Esophagus muscularis mucosa (tissue), 4 donors: ENCODE measurements at regions not wholly inside any gene's neighbourhood (a gene's known extent, or its start where the extent isn't known, plus 50 kb on each side); places are given as distances from the start of the nearest gene placed in this dataset.

Experiments
- DNase-seq: peaks from one replicate; pipeline ENCODE4 v3.0.0-alpha.2; 2017; ENCODE audit errors: extremely low spot score
- H3K27ac ChIP-seq, 4 donors: fragments of 200-600 bp; sonication (generic); replicated peaks in 1 of 4; 1 replicate in 3 of 4; 2 replicates in 1 of 4; pipeline ENCODE4 v1.5.1; 2016 to 2019; ENCODE audit warnings: mild to moderate bottlenecking in 1 of 4
- H3K27me3 ChIP-seq, 4 donors: fragments of 200-600 bp; sonication (generic); one replicate each; pipeline versions ENCODE4 v1.5.1 to v1.6.0; 2016 to 2019
- H3K36me3 ChIP-seq, 4 donors: fragments of 200-600 bp; sonication (generic); one replicate each; pipeline ENCODE4 v1.5.1; 2016 to 2019
- H3K4me1 ChIP-seq, 4 donors: fragments of 200-600 bp; sonication (generic); one replicate each; pipeline ENCODE4 v1.5.1; 2016 to 2019
- H3K4me3 ChIP-seq, 4 donors: fragments of 200-600 bp; sonication (generic); 1 replicate in 2 of 4; 2 replicates in 2 of 4; pipeline ENCODE4 v1.5.1; 2016 to 2019; ENCODE audit warnings: mild to moderate bottlenecking in 4 of 4, moderate library complexity in 1 of 4
- H3K9me3 ChIP-seq, 4 donors: fragments of 200-600 bp; sonication (generic); 1 replicate in 3 of 4; 2 replicates in 1 of 4; pipeline ENCODE4 v1.5.1; 2016 to 2019
- EP300 ChIP-seq: sonication (generic); formaldehyde crosslinking; IDR thresholded peaks from one replicate; pipeline ENCODE4 v1.6.1; 2017; ENCODE audit warnings: antibody characterized with exemption
- POLR2A ChIP-seq: fragments of 450-650 bp; IDR thresholded peaks from one replicate; pipeline ENCODE4 v1.6.1; 2017; ENCODE audit warnings: antibody characterized with exemption, moderate library complexity, mild to moderate bottlenecking, low read depth
- POLR2AphosphoS5 ChIP-seq, 2 donors: sonication (generic); formaldehyde crosslinking; IDR thresholded peaks; one replicate each; pipeline ENCODE4 v1.6.1; 2017; ENCODE audit warnings: antibody characterized with exemption in 2 of 2
- WGBS: methylation state at CpG from one replicate; pipeline ENCODE4 v1.1.5; 2018; 5-methylcytosine and 5-hydroxymethylcytosine counted together
- intact Hi-C: fragments of 100-400 bp; cut with DNase I; formaldehyde crosslinking; loops from one replicate; pipeline ENCODE4 v1.15.1; 2023
- TF ChIP-seq, protein P1 (sequence below), 3 experiments: fragments of 200-600 bp in 2 of 3; fragments of 450-650 bp in 1 of 3; sonication (generic) in 2 of 3; IDR thresholded peaks; one replicate each; pipeline ENCODE4 v1.5.1; 2017 to 2019; ENCODE audit warnings: antibody characterized with exemption in 3 of 3, mild to moderate bottlenecking in 2 of 3, moderate library complexity in 1 of 3

DNA sequence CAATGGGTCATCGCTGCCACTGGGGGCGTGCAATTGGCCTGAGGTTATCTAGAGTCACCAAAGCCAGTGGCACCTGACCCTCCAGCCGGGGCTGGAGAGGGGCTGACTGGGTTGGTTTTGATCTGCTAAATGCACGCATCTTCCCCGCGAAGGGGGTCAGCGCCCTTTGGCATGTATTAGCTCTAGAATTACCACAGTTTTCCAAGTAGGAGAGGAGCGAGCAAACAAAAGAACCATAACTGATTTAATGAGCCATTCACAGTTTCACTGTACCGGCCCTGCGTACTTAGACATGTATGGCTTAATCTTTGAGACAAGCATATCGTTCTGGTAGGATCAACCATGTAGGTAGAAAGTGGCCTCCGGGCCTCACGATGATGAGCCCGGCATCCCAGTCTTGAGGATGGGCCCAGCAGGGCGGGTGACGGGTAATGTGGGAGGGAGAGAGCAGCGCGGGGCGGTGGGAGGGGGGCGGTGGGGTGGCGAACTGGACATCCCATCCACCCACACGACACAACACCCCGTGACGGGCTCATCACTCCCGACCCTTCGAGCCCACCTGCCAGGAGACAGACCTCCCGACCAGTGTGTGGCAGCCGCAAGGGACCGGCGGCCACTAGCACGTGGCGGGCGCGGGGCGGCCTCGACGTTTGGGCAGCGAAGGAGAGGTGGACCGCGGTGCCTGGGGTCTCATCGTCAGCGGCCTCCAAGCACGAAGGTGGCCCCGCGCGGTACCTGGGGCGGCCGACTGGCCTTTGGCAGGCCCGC is 1957.5 kb upstream of the DEFB115 start:
- H3K27me3 ChIP-seq: peaks cover 0 to 27% (median 0%) of the 10 kb centered on the region in 4 donors
- no peak overlapping the region for H3K4me3 ChIP-seq
- TF ChIP-seq EP300 (no peak), POLR2A (no peak), POLR2AphosphoS5 (IDR thresholded peaks at IDR 0.05) (no peak)
- TF ChIP-seq, protein P1, sequence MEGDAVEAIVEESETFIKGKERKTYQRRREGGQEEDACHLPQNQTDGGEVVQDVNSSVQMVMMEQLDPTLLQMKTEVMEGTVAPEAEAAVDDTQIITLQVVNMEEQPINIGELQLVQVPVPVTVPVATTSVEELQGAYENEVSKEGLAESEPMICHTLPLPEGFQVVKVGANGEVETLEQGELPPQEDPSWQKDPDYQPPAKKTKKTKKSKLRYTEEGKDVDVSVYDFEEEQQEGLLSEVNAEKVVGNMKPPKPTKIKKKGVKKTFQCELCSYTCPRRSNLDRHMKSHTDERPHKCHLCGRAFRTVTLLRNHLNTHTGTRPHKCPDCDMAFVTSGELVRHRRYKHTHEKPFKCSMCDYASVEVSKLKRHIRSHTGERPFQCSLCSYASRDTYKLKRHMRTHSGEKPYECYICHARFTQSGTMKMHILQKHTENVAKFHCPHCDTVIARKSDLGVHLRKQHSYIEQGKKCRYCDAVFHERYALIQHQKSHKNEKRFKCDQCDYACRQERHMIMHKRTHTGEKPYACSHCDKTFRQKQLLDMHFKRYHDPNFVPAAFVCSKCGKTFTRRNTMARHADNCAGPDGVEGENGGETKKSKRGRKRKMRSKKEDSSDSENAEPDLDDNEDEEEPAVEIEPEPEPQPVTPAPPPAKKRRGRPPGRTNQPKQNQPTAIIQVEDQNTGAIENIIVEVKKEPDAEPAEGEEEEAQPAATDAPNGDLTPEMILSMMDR (IDR thresholded peaks at IDR 0.05): no peak
- intact Hi-C loops: no loop called here
- 82% methylated on average over 42 of the region's 49 CpGs for WGBS
- no peak overlapping the region for H3K27ac ChIP-seq
- H3K4me1 ChIP-seq: no peaks in the 10 kb centered on the region
- DNase-seq: peak; percentile 91
- no peaks in the 10 kb centered on the region for H3K36me3 ChIP-seq
- peaks cover 0 to 38% (median 21%) of the 10 kb centered on the region in 4 donors for H3K9me3 ChIP-seq

DNA sequence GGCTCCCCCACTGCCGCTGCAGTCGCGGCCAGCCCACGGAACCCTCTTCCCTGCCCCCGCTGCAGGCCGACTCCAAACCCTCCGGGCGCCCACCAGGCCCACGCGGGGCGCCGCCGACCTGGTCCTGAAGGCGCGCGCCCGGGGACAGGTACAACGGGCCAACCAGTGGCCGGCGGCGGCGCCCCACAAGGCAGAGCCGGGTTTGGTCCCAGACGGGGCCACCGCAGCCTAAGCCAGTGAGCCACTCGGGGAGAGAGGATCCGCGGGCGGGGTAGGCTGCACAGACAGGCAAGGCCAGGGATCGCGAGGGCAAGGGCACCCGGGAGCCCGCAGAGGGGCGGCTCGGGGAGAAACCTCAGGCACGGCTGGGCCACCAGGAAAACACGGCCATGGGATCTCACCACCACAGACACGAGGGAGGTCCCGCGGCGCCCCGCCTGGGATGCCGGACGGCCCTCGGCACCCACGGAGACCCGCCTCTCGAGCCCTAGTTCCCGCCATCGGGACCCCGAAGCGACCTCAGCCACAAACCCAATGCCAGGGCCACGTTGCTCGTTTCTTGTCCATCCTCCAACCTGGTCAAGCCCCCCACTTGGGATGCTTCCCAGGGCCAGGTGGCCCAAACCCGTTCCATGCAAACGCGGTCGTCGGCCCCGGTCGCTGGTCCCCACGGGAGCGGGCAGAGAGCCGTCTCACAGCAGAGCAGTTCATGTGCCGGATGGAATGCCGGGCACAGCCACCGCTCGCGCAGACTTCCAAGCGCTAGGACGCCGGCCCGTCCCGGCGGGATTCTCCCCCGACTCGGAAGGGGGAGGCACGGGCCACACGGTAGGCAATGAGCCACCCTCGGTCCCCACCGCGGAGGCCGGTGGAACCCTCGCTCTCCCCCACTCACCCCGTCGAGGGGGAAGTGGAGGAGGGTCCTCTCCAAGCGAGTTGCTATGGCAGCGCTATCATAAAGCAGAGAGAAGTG is 1956.6 kb upstream of the DEFB115 start:
- Histone ChIP-seq H3K4me3 (no peak overlapping the region), H3K36me3 (no peaks in the 10 kb centered on the region), H3K4me1 (no peaks in the 10 kb centered on the region), H3K9me3 (peaks cover 0 to 38% (median 21%) of the 10 kb centered on the region in 4 donors), H3K27me3 (peaks cover 0 to 27% (median 0%) of the 10 kb centered on the region in 4 donors), H3K27ac (no peak overlapping the region)
- TF ChIP-seq, protein P1 (IDR thresholded peaks at IDR 0.05): no peak
- TF ChIP-seq POLR2A: no peak
- TF ChIP-seq EP300: no peak
- TF ChIP-seq POLR2AphosphoS5 (IDR thresholded peaks at IDR 0.05): no peak
- intact Hi-C loops: no loop called here
- DNase-seq: peak; percentile 89
- 86% methylated on average over 85 of the region's 88 CpGs for WGBS

DNA sequence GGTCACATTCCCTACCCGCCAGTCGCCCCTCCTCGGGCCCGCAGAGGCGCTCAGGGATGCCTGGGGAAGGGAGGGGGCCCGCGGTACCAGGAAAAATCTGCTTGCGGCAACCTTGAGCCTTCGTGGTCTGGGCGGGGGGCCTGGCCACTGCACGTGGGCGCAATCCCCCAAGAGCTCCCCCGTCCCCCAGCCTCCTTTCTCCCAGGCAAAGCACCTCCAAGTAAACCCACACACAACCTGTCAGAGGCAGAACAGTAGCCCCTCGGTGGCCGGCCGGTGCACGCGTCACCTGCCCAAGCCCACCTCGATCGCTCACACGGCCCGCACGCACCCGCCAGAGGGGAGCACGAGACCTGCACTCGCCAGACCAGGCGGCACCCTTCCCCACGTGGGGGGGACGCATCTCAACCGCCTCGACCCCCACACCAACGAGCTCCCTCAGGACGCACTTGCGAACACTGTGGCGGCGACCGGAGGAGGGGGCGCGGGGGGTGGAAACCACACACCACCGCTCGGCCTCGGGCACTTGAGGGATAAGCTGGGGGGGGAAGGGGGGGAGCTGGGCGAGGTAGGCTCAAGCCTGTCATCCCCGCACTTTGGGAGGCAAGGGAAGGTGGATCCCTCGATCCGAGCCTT is 1955.7 kb upstream of the DEFB115 start:
- H3K36me3 ChIP-seq: no peaks in the 10 kb centered on the region
- no peak overlapping the region for H3K27ac ChIP-seq
- H3K27me3 ChIP-seq: peaks cover 0 to 32% (median 0%) of the 10 kb centered on the region in 4 donors
- no peak overlapping the region for H3K4me3 ChIP-seq
- TF ChIP-seq EP300 (no peak), POLR2A (no peak), POLR2AphosphoS5 (IDR thresholded peaks at IDR 0.05) (no peak)
- TF ChIP-seq, protein P1 (IDR thresholded peaks at IDR 0.05): no peak
- H3K9me3 ChIP-seq: peaks cover 0 to 38% (median 17%) of the 10 kb centered on the region in 4 donors
- 81% methylated on average over 46 of the region's 46 CpGs for WGBS
- intact Hi-C loops: no loop called here
- DNase-seq: peak; percentile 70
- no peaks in the 10 kb centered on the region for H3K4me1 ChIP-seq

DNA sequence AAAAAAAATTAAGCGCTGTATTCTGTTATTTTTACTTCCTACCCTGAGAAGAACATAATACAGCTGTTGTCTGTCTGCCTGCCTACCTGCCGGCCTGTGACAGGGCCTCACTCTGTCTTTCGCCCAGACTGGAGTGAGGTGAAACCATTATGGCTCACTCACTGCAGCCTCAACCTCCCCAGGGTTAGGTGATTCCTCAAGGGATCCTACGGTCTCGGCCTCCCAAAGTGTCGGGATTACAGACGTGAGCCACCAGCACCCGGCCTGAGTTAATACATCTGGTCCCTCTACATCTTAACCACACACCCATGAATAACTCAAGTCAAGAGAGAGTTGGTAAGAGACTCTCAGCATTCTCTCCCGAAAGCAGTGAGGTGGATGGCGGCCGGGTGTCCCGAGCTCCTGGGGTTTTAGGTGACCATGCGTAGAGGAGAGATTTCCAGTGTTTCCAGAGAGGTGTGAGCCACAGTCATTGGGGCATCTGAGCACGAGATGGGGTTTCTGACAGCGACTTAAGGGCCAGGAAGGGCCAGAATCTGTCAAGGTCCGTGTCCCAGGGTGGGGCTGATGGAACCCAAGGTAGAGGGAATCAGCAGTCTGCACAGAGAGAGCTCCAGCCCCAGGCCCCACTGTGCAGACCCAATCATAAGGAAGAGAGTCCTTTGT is 1954.4 kb upstream of the DEFB115 start:
- peak; percentile 91 for DNase-seq
- Histone ChIP-seq H3K4me1 (no peaks in the 10 kb centered on the region), H3K9me3 (peaks cover 0 to 34% (median 15%) of the 10 kb centered on the region in 4 donors), H3K4me3 (no peak overlapping the region), H3K27me3 (peaks cover 0 to 35% (median 0%) of the 10 kb centered on the region in 4 donors), H3K36me3 (no peaks in the 10 kb centered on the region), H3K27ac (no peak overlapping the region)
- intact Hi-C loops: no loop called here
- no peak for TF ChIP-seq POLR2A
- TF ChIP-seq EP300: no peak
- no peak for TF ChIP-seq POLR2AphosphoS5 (IDR thresholded peaks at IDR 0.05)
- TF ChIP-seq, protein P1 (IDR thresholded peaks at IDR 0.05): no peak
- WGBS: 75% methylated on average over 16 of the region's 16 CpGs
